WERI-Rb-1 (cell line): ENCODE measurements at regions not wholly inside any gene's neighbourhood (a gene's known extent, or its start where the extent isn't known, plus 50 kb on each side); places are given as distances from the start of the nearest gene placed in this dataset.
"Not testable (repeated sequence)": the region's sequence is repeated elsewhere in the genome, so short reads cannot be mapped to it uniquely, and the experiment has no call there.

ENCODE experiments used
- DNase-seq: peaks from one replicate; pipeline ENCODE4 v3.0.0-alpha.2; 2020
- H3K27ac ChIP-seq: fragments of 250-450 bp; sonication (Bioruptor Pico); 2 replicates; pipeline ENCODE4 v1.5.1; 2020; ENCODE audit warnings: mild to moderate bottlenecking, moderate library complexity
- H3K27me3 ChIP-seq: fragments of 250-450 bp; sonication (Bioruptor Pico); 2 replicates; pipeline ENCODE4 v1.5.1; 2021; ENCODE audit warnings: mild to moderate bottlenecking, low read depth, moderate library complexity; ENCODE audit not compliant: insufficient read depth, severe bottlenecking
- H3K36me3 ChIP-seq: fragments of 250-450 bp; sonication (Bioruptor Pico); 2 replicates; pipeline ENCODE4 v1.5.1; 2020; ENCODE audit warnings: mild to moderate bottlenecking, moderate library complexity
- H3K4me3 ChIP-seq: 2 replicates; pipeline ENCODE4 v1.5.1; 2011; ENCODE audit warnings: low read depth, mild to moderate bottlenecking, control low read depth, low read length
- H3K9me3 ChIP-seq: fragments of 250-450 bp; sonication (Bioruptor Pico); 2 replicates; pipeline ENCODE4 v1.5.1; 2021; ENCODE audit warnings: mild to moderate bottlenecking, moderate library complexity; ENCODE audit not compliant: severe bottlenecking
- TF ChIP-seq, protein P1 (sequence below): IDR thresholded peaks from 2 replicates; pipeline ENCODE4 v1.5.1; 2011; ENCODE audit warnings: low read depth, mild to moderate bottlenecking, control low read depth, inconsistent platforms, low read length

DNA sequence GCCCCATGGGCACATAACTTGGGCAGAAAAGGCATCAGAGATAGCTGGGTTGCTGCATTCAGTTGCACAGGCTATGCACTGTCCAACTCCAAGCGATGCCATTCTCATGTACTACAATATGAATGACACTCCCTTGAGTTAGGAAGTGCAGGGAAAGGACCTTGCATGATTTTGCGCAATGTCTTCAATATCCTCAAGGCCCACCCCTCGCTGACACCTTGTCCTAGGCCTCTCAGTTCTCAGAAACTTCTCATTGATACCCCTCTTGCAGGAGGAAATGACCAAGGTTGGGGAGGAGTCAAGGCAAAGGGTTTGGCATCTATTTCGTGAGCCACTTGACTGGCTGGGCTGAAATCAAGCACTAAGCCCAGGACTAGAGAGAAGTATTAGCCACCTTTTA lies 70.4 kb downstream of the ARL6IP4 start:
- Histone ChIP-seq H3K27me3 (no peaks in the 10 kb centered on the region), H3K27ac (no peak overlapping the region), H3K4me3 (no peak overlapping the region), H3K36me3 (no peaks in the 10 kb centered on the region), H3K9me3 (no peaks in the 10 kb centered on the region)
- TF ChIP-seq, protein P1, sequence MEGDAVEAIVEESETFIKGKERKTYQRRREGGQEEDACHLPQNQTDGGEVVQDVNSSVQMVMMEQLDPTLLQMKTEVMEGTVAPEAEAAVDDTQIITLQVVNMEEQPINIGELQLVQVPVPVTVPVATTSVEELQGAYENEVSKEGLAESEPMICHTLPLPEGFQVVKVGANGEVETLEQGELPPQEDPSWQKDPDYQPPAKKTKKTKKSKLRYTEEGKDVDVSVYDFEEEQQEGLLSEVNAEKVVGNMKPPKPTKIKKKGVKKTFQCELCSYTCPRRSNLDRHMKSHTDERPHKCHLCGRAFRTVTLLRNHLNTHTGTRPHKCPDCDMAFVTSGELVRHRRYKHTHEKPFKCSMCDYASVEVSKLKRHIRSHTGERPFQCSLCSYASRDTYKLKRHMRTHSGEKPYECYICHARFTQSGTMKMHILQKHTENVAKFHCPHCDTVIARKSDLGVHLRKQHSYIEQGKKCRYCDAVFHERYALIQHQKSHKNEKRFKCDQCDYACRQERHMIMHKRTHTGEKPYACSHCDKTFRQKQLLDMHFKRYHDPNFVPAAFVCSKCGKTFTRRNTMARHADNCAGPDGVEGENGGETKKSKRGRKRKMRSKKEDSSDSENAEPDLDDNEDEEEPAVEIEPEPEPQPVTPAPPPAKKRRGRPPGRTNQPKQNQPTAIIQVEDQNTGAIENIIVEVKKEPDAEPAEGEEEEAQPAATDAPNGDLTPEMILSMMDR = no peak
- no peak for DNase-seq

DNA sequence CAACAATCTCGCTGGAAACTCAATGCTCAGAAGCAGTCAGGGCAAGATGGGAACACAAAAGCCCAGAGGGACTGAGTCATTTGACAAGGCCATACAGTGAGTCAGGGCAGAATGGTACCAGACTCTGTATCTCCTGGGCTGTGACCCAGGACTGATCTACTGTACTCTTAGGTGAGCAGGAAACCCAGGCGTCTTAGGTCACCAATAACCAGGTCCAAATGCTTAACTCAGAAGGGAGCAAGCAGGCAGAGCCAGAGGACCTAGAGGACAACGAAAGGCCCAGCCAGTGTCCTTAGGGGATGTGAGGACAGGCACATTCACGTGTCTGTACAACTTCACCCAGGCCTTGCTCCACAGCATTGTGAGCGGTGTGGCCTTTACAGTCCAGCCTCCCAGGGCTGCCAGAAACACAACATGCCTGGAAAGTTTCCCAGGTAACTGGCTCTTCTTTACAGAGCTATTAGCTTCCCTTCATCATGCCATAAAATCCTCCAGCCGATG lies 69.9 kb downstream of the ARL6IP4 start:
- Histone ChIP-seq H3K4me3 (no peak overlapping the region), H3K36me3 (no peaks in the 10 kb centered on the region), H3K27me3 (no peaks in the 10 kb centered on the region), H3K27ac (no peak overlapping the region; the same call in 1 of the 2 replicates), H3K9me3 (no peaks in the 10 kb centered on the region)
- no peak for DNase-seq
- TF ChIP-seq, protein P1 = no peak

DNA sequence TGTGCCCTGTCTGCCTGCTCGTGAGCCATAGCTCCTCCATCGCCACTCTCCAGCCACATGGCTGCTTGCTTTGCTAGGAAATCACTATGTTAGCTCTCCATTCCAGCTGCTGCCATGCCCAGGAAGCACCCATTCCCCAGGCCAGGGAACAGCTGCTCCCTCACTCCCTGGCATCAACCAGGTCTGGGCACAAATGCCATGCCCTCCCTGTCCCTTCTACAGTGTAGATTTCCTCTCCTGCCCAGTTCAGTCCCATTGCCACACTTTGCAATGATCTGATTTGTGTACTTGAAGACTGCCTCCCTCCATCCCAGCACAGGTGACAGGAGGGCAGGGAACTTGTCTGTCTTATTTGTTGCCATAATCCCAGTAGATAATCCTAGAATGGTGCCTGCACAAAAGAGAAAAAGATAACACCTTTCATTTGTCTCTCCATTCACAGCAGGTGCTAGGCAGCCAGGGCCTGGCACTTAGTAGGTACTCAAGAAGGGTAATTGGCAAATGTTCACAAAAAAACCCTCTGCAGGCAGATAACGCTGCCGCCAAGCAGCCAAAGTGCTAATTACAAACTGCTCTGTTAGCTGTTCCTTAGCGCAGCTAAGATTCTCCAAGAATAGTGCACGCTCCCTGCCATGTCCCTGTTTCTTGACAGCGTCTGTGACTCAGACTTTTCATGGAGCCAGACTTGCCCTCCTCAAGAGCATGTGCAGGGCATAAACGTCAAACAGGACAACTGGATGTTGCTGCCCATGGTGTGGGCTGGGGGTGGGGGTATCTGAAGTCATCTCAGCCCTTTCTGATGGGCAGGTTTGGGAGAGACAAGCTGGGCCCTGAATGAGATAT lies 69.1 kb downstream of the ARL6IP4 start:
- no peak overlapping the region for H3K4me3 ChIP-seq
- no peaks in the 10 kb centered on the region for H3K27me3 ChIP-seq
- no peaks in the 10 kb centered on the region for H3K9me3 ChIP-seq
- TF ChIP-seq, protein P1 = no peak
- DNase-seq = peak; percentile 29
- peak overlapping the region; percentile 17; the same call in 1 of the 2 replicates for H3K27ac ChIP-seq
- no peaks in the 10 kb centered on the region for H3K36me3 ChIP-seq

DNA sequence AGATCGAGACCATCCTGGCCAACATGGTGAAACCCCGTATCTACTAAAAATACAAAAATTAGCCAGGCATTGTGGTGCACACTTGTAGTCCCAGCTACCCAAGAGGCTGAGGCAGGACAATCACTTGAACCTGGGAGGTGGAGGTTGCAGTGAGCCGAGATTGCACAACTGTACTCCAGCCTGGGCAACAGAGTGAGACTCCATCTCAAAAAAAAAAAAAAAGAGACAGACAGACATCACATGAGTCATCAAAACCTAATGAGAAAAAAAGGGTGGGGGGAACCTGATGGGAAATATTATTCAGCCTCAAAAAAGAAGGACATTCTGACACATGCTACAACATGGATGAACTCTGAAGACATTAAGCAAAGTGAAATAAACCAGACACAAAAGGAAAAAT lies 67.4 kb downstream of the ARL6IP4 start:
- H3K27me3 ChIP-seq, DNase-seq, H3K36me3 ChIP-seq, H3K4me3 ChIP-seq, H3K27ac ChIP-seq, H3K9me3 ChIP-seq: not testable (repeated sequence)

DNA sequence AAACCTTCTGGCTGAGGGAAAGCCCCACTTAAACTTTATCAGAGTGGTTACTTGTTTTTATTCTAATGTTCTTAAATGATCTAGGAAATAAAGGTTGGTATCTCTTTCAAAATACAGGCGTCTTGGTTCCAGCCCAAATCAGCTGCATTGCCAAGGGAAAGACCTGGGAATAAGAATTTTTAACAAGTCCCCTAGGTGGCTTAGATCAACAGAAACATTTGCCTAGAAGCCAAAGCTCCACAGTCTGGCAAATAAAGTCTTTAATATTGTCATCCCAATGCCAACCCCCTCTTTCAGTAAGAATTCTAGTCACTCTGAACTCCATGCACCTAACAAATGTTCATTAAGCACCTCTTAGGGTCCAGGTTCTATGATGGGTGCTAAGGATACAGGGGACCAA lies 66.8 kb downstream of the ARL6IP4 start:
- Histone ChIP-seq H3K4me3 (no peak overlapping the region), H3K9me3 (no peaks in the 10 kb centered on the region), H3K27me3 (no peaks in the 10 kb centered on the region), H3K27ac (no peak overlapping the region), H3K36me3 (no peaks in the 10 kb centered on the region)
- no peak for DNase-seq
- TF ChIP-seq, protein P1 = no peak

DNA sequence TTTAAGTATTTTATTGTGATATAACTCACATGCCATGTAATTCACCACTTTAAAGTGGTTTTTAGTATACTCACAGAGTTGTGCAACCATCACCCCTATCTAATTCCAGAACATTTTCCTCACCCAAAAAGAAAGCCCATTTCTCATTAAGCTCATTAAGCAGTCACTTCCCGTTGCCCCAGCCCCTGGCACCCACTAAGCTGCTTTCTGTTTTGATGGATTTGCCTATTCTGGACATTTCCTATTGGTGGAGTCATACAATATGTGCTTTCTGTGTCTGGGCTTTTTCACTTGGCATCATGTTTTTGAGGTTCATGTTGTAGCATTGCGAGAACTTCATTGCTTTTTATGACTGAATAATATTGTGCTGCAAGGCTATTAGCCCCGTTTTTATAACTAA lies 66.0 kb downstream of the ARL6IP4 start:
- no peaks in the 10 kb centered on the region for H3K36me3 ChIP-seq
- TF ChIP-seq, protein P1 = no peak

More for the DNA sequence above, 66.0 kb downstream of the ARL6IP4 start:
- no peak for DNase-seq
- H3K4me3 ChIP-seq = no peak overlapping the region
- no peak overlapping the region for H3K27ac ChIP-seq
- no peaks in the 10 kb centered on the region for H3K27me3 ChIP-seq
- H3K9me3 ChIP-seq = no peaks in the 10 kb centered on the region
